Neural progenitor cell (in vitro differentiated cells): ENCODE measurements at regions not wholly inside any gene's neighbourhood (a gene's known extent, or its start where the extent isn't known, plus 50 kb on each side); places are given as distances from the start of the nearest gene placed in this dataset.

ENCODE experiments used
- DNase-seq: peaks from one replicate; pipeline ENCODE4 v3.0.0-alpha.2; 2016; ENCODE audit warnings: low spot score
- H2AFZ ChIP-seq: fragments of 200-600 bp; sonication (generic); replicated peaks from 2 replicates; pipeline ENCODE4 v1.6.1; 2016; ENCODE audit warnings: antibody characterized with exemption
- H3F3A ChIP-seq: fragments of 200-600 bp; sonication (generic); 2 replicates; pipeline ENCODE4 v1.6.1; 2016; ENCODE audit warnings: antibody characterized with exemption, low read depth
- H3K27ac ChIP-seq: fragments of 200-600 bp; sonication (generic); 2 replicates; pipeline ENCODE4 v1.5.1; 2016; ENCODE audit warnings: mild to moderate bottlenecking
- H3K27me3 ChIP-seq: fragments of 200-600 bp; sonication (generic); 2 replicates; pipeline ENCODE4 v1.6.1; 2016; ENCODE audit warnings: mild to moderate bottlenecking, moderate library complexity
- H3K36me3 ChIP-seq: fragments of 200-600 bp; sonication (generic); 2 replicates; pipeline ENCODE4 v1.5.1; 2016
- H3K4me1 ChIP-seq: fragments of 200-600 bp; sonication (generic); 2 replicates; pipeline ENCODE4 v1.6.1; 2016; ENCODE audit warnings: mixed run types
- H3K4me2 ChIP-seq: fragments of 200-600 bp; sonication (generic); 2 replicates; pipeline ENCODE4 v1.6.1; 2016
- H3K4me3 ChIP-seq: fragments of 200-600 bp; sonication (generic); 2 replicates; pipeline ENCODE4 v1.5.1; 2016
- H3K79me2 ChIP-seq: fragments of 200-600 bp; sonication (generic); 2 replicates; pipeline ENCODE4 v1.6.1; 2016; ENCODE audit warnings: low read depth
- H3K9ac ChIP-seq: fragments of 200-600 bp; sonication (generic); 2 replicates; pipeline ENCODE4 v1.6.1; 2016
- H3K9me3 ChIP-seq: fragments of 200-600 bp; sonication (generic); 2 replicates; pipeline ENCODE4 v1.5.1; 2016; ENCODE audit warnings: low read depth
- H4K20me1 ChIP-seq: fragments of 200-600 bp; sonication (generic); 2 replicates; pipeline ENCODE4 v1.6.1; 2016; ENCODE audit warnings: low read depth
- H3K27ac Mint-ChIP-seq: 3 replicates; pipeline ENCODE4 v1.8.0; 2021; ENCODE audit warnings: mixed read lengths
- H3K27me3 Mint-ChIP-seq: 2 replicates; pipeline ENCODE4 v1.8.0; 2022; ENCODE audit warnings: low read depth, mild to moderate bottlenecking, inconsistent platforms, moderate library complexity, mixed read lengths; ENCODE audit not compliant: insufficient read depth
- H3K36me3 Mint-ChIP-seq: 3 replicates; pipeline ENCODE4 v1.8.0; 2021; ENCODE audit warnings: mixed read lengths
- H3K4me1 Mint-ChIP-seq: 3 replicates; pipeline ENCODE4 v1.8.0; 2021; ENCODE audit warnings: mixed read lengths
- H3K4me3 Mint-ChIP-seq: 3 replicates; pipeline ENCODE4 v1.8.0; 2021; ENCODE audit warnings: mild to moderate bottlenecking, moderate library complexity, mixed read lengths
- H3K9me3 Mint-ChIP-seq: 3 replicates; pipeline ENCODE4 v1.8.0; 2020; ENCODE audit warnings: mixed read lengths
- CTCF ChIP-seq: fragments of 200-600 bp; sonication (generic); IDR thresholded peaks from 2 replicates; pipeline ENCODE4 v1.5.1; 2017; ENCODE audit warnings: antibody characterized with exemption, mild to moderate bottlenecking
- EZH2 ChIP-seq: fragments of 200-600 bp; sonication (generic); IDR thresholded peaks from 2 replicates; pipeline ENCODE4 v1.6.1; 2017; ENCODE audit warnings: antibody characterized with exemption, mild to moderate bottlenecking, moderate library complexity
- EZH2phosphoT487 ChIP-seq: fragments of 200-600 bp; sonication (generic); IDR thresholded peaks from 2 replicates; pipeline ENCODE4 v1.6.1; 2017; ENCODE audit warnings: antibody characterized with exemption

- Histone ChIP-seq H3F3A (no peaks in the 10 kb centered on the region), H3K79me2 (no peaks in the 10 kb centered on the region), H3K9ac (no peak overlapping the region), H3K36me3 (no peaks in the 10 kb centered on the region), H3K4me2 (no peak overlapping the region), H3K4me1 (no peaks in the 10 kb centered on the region), H4K20me1 (no peaks in the 10 kb centered on the region), H3K27ac (no peak overlapping the region), H3K4me3 (no peak overlapping the region), H2AFZ (no peak overlapping the region), H3K27me3 (no peaks in the 10 kb centered on the region), H3K9me3 (no peaks in the 10 kb centered on the region)
- DNase-seq, result no peak
- TF ChIP-seq EZH2 (no peak), EZH2phosphoT487 (no peak), CTCF (no peak)
- Mint-ChIP-seq H3K4me3 (no peak overlapping the region), H3K9me3 (no peaks in the 10 kb centered on the region), H3K36me3 (no peaks in the 10 kb centered on the region), H3K4me1 (no peaks in the 10 kb centered on the region), H3K27me3 (no peaks in the 10 kb centered on the region), H3K27ac (no peak overlapping the region)
Measured at GRCh38 chr4:137754652-137755471, 222.6 kb upstream of the PCDH18 start.

- no peak overlapping the region for H3K9ac ChIP-seq
- no peaks in the 10 kb centered on the region for H3K9me3 ChIP-seq
- peaks cover 1% of the 10 kb centered on the region for H3K4me1 ChIP-seq
- Mint-ChIP-seq H3K4me3 (no peak overlapping the region), H3K27ac (no peak overlapping the region), H3K9me3 (no peaks in the 10 kb centered on the region), H3K36me3 (no peaks in the 10 kb centered on the region), H3K27me3 (no peaks in the 10 kb centered on the region), H3K4me1 (no peaks in the 10 kb centered on the region)
- no peaks in the 10 kb centered on the region for H3K27me3 ChIP-seq
- TF ChIP-seq EZH2 (no peak), EZH2phosphoT487 (no peak)
- DNase-seq, result no peak
- H3K4me3 ChIP-seq, result no peak overlapping the region
- H3K79me2 ChIP-seq, result no peaks in the 10 kb centered on the region
- no peak overlapping the region for H2AFZ ChIP-seq
- no peak overlapping the region for H3K4me2 ChIP-seq
- no peaks in the 10 kb centered on the region for H3K36me3 ChIP-seq
- H4K20me1 ChIP-seq, result no peaks in the 10 kb centered on the region
- H3F3A ChIP-seq, result no peaks in the 10 kb centered on the region
- no peak overlapping the region for H3K27ac ChIP-seq
Measured at GRCh38 chr4:137749466-137749865, 217.2 kb upstream of the PCDH18 start.

- no peak overlapping the region for H3K4me3 Mint-ChIP-seq
- H3K36me3 Mint-ChIP-seq, result no peaks in the 10 kb centered on the region
- no peaks in the 10 kb centered on the region for H3K79me2 ChIP-seq
- no peak for DNase-seq
- H3K9me3 Mint-ChIP-seq, result no peaks in the 10 kb centered on the region
- no peak overlapping the region for H3K27ac Mint-ChIP-seq
- no peaks in the 10 kb centered on the region for H3K36me3 ChIP-seq
- H2AFZ ChIP-seq, result no peak overlapping the region
- H4K20me1 ChIP-seq, result no peaks in the 10 kb centered on the region
- no peaks in the 10 kb centered on the region for H3K9me3 ChIP-seq
- no peaks in the 10 kb centered on the region for H3F3A ChIP-seq
- H3K4me2 ChIP-seq, result no peak overlapping the region
- H3K27me3 ChIP-seq, result no peaks in the 10 kb centered on the region
- H3K4me3 ChIP-seq, result no peak overlapping the region
- H3K9ac ChIP-seq, result no peak overlapping the region
- H3K27ac ChIP-seq, result no peak overlapping the region
- peaks cover 10% of the 10 kb centered on the region for H3K4me1 ChIP-seq
- no peaks in the 10 kb centered on the region for H3K4me1 Mint-ChIP-seq
- TF ChIP-seq EZH2 (no peak), CTCF (no peak), EZH2phosphoT487 (no peak)
- no peaks in the 10 kb centered on the region for H3K27me3 Mint-ChIP-seq
Measured at GRCh38 chr4:137748616-137749015, 216.3 kb upstream of the PCDH18 start.

GRCh38 chr4:137740141-137740540, 207.8 kb upstream of the PCDH18 start:
- H3K4me1 Mint-ChIP-seq, result no peaks in the 10 kb centered on the region
- H3K27ac Mint-ChIP-seq, result no peak overlapping the region
- no peaks in the 10 kb centered on the region for H3K27me3 Mint-ChIP-seq
- H3K36me3 Mint-ChIP-seq, result no peaks in the 10 kb centered on the region
- Histone ChIP-seq H3K9me3 (no peaks in the 10 kb centered on the region), H3K36me3 (no peaks in the 10 kb centered on the region), H3K4me3 (no peak overlapping the region), H3K27ac (no peak overlapping the region), H4K20me1 (no peaks in the 10 kb centered on the region), H3K27me3 (no peaks in the 10 kb centered on the region), H3K4me2 (no peak overlapping the region), H3K79me2 (no peaks in the 10 kb centered on the region), H3K9ac (no peak overlapping the region), H3K4me1 (peaks cover 10% of the 10 kb centered on the region), H3F3A (no peaks in the 10 kb centered on the region), H2AFZ (no peak overlapping the region)
- peaks cover 4% of the 10 kb centered on the region for H3K9me3 Mint-ChIP-seq
- TF ChIP-seq EZH2 (no peak), CTCF (no peak)
- no peak overlapping the region for H3K4me3 Mint-ChIP-seq
- no peak for DNase-seq
